OCI-LY1 (cell line): ENCODE measurements at regions not wholly inside any gene's neighbourhood (a gene's known extent, or its start where the extent isn't known, plus 50 kb on each side); places are given as distances from the start of the nearest gene placed in this dataset.

Experiments
- H2AFZ ChIP-seq: fragments of 200-600 bp; sonication (generic), shearing (Covaris generic); 2 replicates; pipeline ENCODE4 v1.6.0; 2014; ENCODE audit warnings: antibody characterized with exemption, mild to moderate bottlenecking, low read length
- H3F3A ChIP-seq: fragments of 200-600 bp; sonication (generic), shearing (Covaris generic); 2 replicates; pipeline ENCODE4 v1.6.0; 2014; ENCODE audit warnings: mild to moderate bottlenecking, antibody characterized with exemption, low read length, moderate library complexity; ENCODE audit not compliant: insufficient read depth
- H3K27ac ChIP-seq: fragments of 200-600 bp; sonication (generic); 2 replicates; pipeline ENCODE4 v1.5.1; 2014; ENCODE audit warnings: low read length, mixed run types, mild to moderate bottlenecking, low read depth; ENCODE audit not compliant: poor library complexity, severe bottlenecking
- H3K27me3 ChIP-seq: fragments of 200-600 bp; sonication (generic); 2 replicates; pipeline ENCODE4 v1.6.0; 2014; ENCODE audit warnings: antibody characterized with exemption, mild to moderate bottlenecking, low read length, moderate library complexity; ENCODE audit not compliant: insufficient read depth
- H3K36me3 ChIP-seq: fragments of 200-600 bp; sonication (generic); 2 replicates; pipeline ENCODE4 v1.6.1; 2014; ENCODE audit warnings: mild to moderate bottlenecking, antibody characterized with exemption, low read length, moderate library complexity, mixed read lengths; ENCODE audit not compliant: insufficient read depth
- H3K4me1 ChIP-seq: fragments of 200-600 bp; sonication (generic); 2 replicates; pipeline ENCODE4 v1.5.1; 2014; ENCODE audit warnings: mild to moderate bottlenecking, low read length, moderate library complexity; ENCODE audit not compliant: insufficient read depth, severe bottlenecking
- H3K4me2 ChIP-seq: fragments of 200-600 bp; sonication (generic), shearing (Covaris generic); 2 replicates; pipeline ENCODE4 v1.6.1; 2014; ENCODE audit warnings: low read length
- H3K4me3 ChIP-seq: fragments of 200-600 bp; sonication (generic); 2 replicates; pipeline ENCODE4 v1.5.1; 2014; ENCODE audit warnings: low read length, low read depth, mild to moderate bottlenecking, mixed read lengths; ENCODE audit not compliant: poor library complexity, severe bottlenecking
- H3K79me2 ChIP-seq: fragments of 200-600 bp; shearing (Covaris generic); 2 replicates; pipeline ENCODE4 v1.6.1; 2016; ENCODE audit warnings: mixed run types, low read length, mixed read lengths; ENCODE audit not compliant: insufficient read depth
- H3K9ac ChIP-seq: fragments of 200-600 bp; sonication (generic), shearing (Covaris generic); 2 replicates; pipeline ENCODE4 v1.6.1; 2014; ENCODE audit warnings: mild to moderate bottlenecking, low read length, mixed read lengths
- H3K9me2 ChIP-seq: fragments of 200-600 bp; sonication (generic), shearing (Covaris generic); 2 replicates; pipeline ENCODE4 v1.6.1; 2014; ENCODE audit warnings: low read depth, mild to moderate bottlenecking, low read length, mixed read lengths
- H3K9me3 ChIP-seq: fragments of 200-600 bp; shearing (Covaris generic); 2 replicates; pipeline ENCODE4 v1.6.1; 2014; ENCODE audit warnings: low read length, mixed read lengths
- H4K20me1 ChIP-seq: fragments of 200-600 bp; sonication (generic), shearing (Covaris generic); 2 replicates; pipeline ENCODE4 v1.6.0; 2016; ENCODE audit warnings: mild to moderate bottlenecking, low read length; ENCODE audit not compliant: insufficient read depth
- CTCF ChIP-seq: fragments of 200-600 bp; sonication (generic), shearing (Covaris generic); IDR thresholded peaks from 2 replicates; pipeline ENCODE4 v1.5.1; 2017; ENCODE audit warnings: mild to moderate bottlenecking, antibody characterized with exemption, low read length, moderate library complexity, mixed read lengths
- EZH2 ChIP-seq: fragments of 200-600 bp; sonication (generic), shearing (Covaris generic); IDR thresholded peaks from 2 replicates; pipeline ENCODE4 v1.8.0; 2017; ENCODE audit warnings: borderline replicate concordance, mixed run types, mild to moderate bottlenecking, antibody characterized with exemption, low read length, moderate library complexity, mixed read lengths

- Histone ChIP-seq H3K4me1 (no peaks in the 10 kb centered on the region), H3K9me2 (no peaks in the 10 kb centered on the region), H4K20me1 (no peaks in the 10 kb centered on the region), H3F3A (no peaks in the 10 kb centered on the region), H3K9ac (no peak overlapping the region), H3K79me2 (no peaks in the 10 kb centered on the region), H2AFZ (no peak overlapping the region), H3K36me3 (no peaks in the 10 kb centered on the region), H3K27me3 (no peaks in the 10 kb centered on the region), H3K4me3 (no peak overlapping the region), H3K27ac (no peak overlapping the region), H3K4me2 (no peak overlapping the region), H3K9me3 (no peaks in the 10 kb centered on the region)
- no peak for TF ChIP-seq EZH2
- no peak for TF ChIP-seq CTCF
Measured at GRCh38 chr16:66003201-66003600, 363.3 kb upstream of the CDH5 start.

- H3K9me2 ChIP-seq = no peaks in the 10 kb centered on the region
- H3K27ac ChIP-seq = no peak overlapping the region
- H3F3A ChIP-seq = no peaks in the 10 kb centered on the region
- TF ChIP-seq CTCF (no peak), EZH2 (no peak)
- no peaks in the 10 kb centered on the region for H3K4me1 ChIP-seq
- no peaks in the 10 kb centered on the region for H3K79me2 ChIP-seq
- H3K4me3 ChIP-seq = no peak overlapping the region
- H3K27me3 ChIP-seq = no peaks in the 10 kb centered on the region
- H2AFZ ChIP-seq = no peak overlapping the region
- H3K4me2 ChIP-seq = no peak overlapping the region
- H3K9me3 ChIP-seq = no peaks in the 10 kb centered on the region
- H4K20me1 ChIP-seq = no peaks in the 10 kb centered on the region
- no peak overlapping the region for H3K9ac ChIP-seq
- no peaks in the 10 kb centered on the region for H3K36me3 ChIP-seq
Measured at GRCh38 chr16:66002601-66003000, 363.9 kb upstream of the CDH5 start.

GRCh38 chr16:66001432-66001831 lies 365.1 kb upstream of the CDH5 start:
- H2AFZ ChIP-seq = no peak overlapping the region
- no peak overlapping the region for H3K9ac ChIP-seq
- no peak overlapping the region for H3K27ac ChIP-seq
- H3K9me3 ChIP-seq = no peaks in the 10 kb centered on the region
- no peak overlapping the region for H3K4me2 ChIP-seq
- TF ChIP-seq CTCF (no peak), EZH2 (no peak)
- no peaks in the 10 kb centered on the region for H4K20me1 ChIP-seq
- H3K36me3 ChIP-seq = no peaks in the 10 kb centered on the region
- no peaks in the 10 kb centered on the region for H3K27me3 ChIP-seq
- H3K4me3 ChIP-seq = no peak overlapping the region
- H3K79me2 ChIP-seq = no peaks in the 10 kb centered on the region
- no peaks in the 10 kb centered on the region for H3F3A ChIP-seq
- no peaks in the 10 kb centered on the region for H3K9me2 ChIP-seq
- no peaks in the 10 kb centered on the region for H3K4me1 ChIP-seq
